Neural crest cell (in vitro differentiated cells): ENCODE measurements at regions not wholly inside any gene's neighbourhood (a gene's known extent, or its start where the extent isn't known, plus 50 kb on each side); places are given as distances from the start of the nearest gene placed in this dataset.

Source experiments
- DNase-seq: peaks from one replicate; pipeline ENCODE4 v3.0.0; 2021; ENCODE audit warnings: low read depth, mixed read lengths, low spot score
- H3K27ac Mint-ChIP-seq: one replicate; pipeline ENCODE4 v1.8.0; 2021; ENCODE audit warnings: mild to moderate bottlenecking, mixed read lengths; ENCODE audit not compliant: unreplicated experiment
- H3K27me3 Mint-ChIP-seq: 2 replicates; pipeline ENCODE4 v1.8.0; 2021; ENCODE audit warnings: low read depth, mild to moderate bottlenecking, mixed read lengths
- H3K36me3 Mint-ChIP-seq: 2 replicates; pipeline ENCODE4 v1.8.0; 2021; ENCODE audit warnings: low read depth, mild to moderate bottlenecking, mixed read lengths
- H3K4me1 Mint-ChIP-seq: 2 replicates; pipeline ENCODE4 v1.8.0; 2021; ENCODE audit warnings: mixed read lengths
- H3K4me3 Mint-ChIP-seq: one replicate; pipeline ENCODE4 v1.8.0; 2021; ENCODE audit warnings: mild to moderate bottlenecking, mixed read lengths
- H3K9me3 Mint-ChIP-seq: 2 replicates; pipeline ENCODE4 v1.8.0; 2021; ENCODE audit warnings: mixed read lengths
- CTCF ChIP-seq: fragments of 200-600 bp; sonication (generic); conservative IDR thresholded peaks from 2 replicates; pipeline ENCODE4 v1.5.0; 2021; ENCODE audit warnings: antibody characterized with exemption, mild to moderate bottlenecking

DNA sequence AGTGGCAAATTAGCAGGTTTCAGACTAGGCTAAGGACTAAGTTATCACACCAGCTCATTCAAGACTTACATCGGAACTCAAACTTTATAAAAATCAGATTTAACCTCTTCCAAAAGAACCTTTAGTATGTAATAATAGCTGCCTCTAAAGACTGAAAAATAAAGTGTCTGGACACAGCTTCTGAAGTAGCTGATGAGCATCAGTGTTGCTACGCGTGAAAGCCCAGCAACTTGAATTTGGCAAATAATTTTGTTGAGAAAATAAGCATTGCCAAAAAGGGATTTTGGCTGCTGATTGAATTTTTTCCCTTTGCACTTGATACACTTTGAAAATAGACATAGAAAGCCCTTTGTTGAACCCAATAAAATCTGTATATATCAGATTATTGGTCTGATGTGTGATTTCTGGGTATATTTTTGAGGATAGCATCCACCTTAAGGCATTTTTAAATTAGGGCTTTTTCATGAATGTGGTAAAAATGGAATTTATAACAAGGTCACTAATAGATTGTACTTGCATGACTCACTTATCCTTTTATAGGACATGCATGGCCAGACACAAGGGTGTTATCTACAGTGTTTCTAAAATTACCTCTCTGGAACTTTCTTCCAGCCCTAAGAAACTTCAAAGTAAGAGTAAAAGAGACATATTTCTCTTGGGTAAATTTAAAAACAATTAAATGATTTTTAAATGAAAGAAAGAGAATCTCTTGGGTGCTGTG is 350.4 kb downstream of the TENT5A start:
- no peaks in the 10 kb centered on the region for H3K36me3 Mint-ChIP-seq
- no peak for DNase-seq

DNA sequence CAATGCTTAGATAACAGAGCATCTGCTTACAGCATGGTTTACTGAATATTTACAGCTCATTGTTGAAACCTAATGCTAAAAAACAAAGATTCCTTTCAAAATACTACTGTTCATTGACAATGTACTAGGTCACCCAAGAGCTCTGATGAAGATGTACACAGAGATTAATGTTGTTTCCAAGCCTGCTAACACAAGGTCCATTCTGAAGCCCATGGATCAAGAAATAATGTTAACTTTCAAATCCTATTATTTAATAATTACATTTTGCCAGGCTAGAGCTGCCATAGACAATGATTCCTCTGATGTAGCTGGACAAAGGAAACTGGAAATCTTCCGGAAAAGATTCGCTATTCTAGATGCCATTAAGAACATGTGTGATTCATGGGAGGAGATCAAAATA is 355.6 kb downstream of the TENT5A start:
- no peak for DNase-seq
- H3K9me3 Mint-ChIP-seq: peaks cover 10% of the 10 kb centered on the region
- H3K4me1 Mint-ChIP-seq: no peaks in the 10 kb centered on the region
- no peak overlapping the region for H3K4me3 Mint-ChIP-seq
- no peaks in the 10 kb centered on the region for H3K36me3 Mint-ChIP-seq
- H3K27me3 Mint-ChIP-seq: no peaks in the 10 kb centered on the region
- no peak overlapping the region for H3K27ac Mint-ChIP-seq
- no peak for TF ChIP-seq CTCF

More for the DNA sequence above, 350.4 kb downstream of the TENT5A start:
- Mint-ChIP-seq H3K27ac (no peak overlapping the region), H3K4me1 (no peaks in the 10 kb centered on the region), H3K4me3 (no peak overlapping the region), H3K9me3 (no peaks in the 10 kb centered on the region), H3K27me3 (no peaks in the 10 kb centered on the region)
- TF ChIP-seq CTCF: no peak

GRCh38 chr6:81387163-81387562 is 365.3 kb downstream of the TENT5A start:
- H3K27me3 Mint-ChIP-seq: no peaks in the 10 kb centered on the region
- DNase-seq: no peak
- H3K4me3 Mint-ChIP-seq: no peak overlapping the region
- peaks cover 8% of the 10 kb centered on the region for H3K9me3 Mint-ChIP-seq
- TF ChIP-seq CTCF: no peak
- H3K4me1 Mint-ChIP-seq: no peaks in the 10 kb centered on the region
- H3K27ac Mint-ChIP-seq: no peak overlapping the region
- peaks cover 2% of the 10 kb centered on the region for H3K36me3 Mint-ChIP-seq

DNA sequence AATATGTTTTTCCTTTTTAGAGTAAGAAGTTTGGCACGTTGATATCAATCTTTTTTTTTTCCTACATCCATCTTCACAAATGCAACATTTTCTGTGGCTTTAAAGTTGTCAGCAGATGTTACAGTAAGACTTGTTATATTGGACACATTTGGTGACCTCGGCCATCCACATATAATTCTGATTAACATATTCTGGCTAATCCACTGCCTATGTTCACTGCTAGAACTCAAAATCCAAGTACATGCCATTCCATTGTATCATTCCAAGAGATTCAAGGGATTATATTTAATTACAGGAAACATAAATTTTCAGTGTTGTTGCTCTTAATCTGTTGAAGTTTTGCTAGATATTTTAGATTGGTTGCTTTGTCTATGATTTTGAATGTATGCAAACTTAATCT is 367.6 kb downstream of the TENT5A start:
- H3K27ac Mint-ChIP-seq: no peak overlapping the region
- TF ChIP-seq CTCF: no peak
- DNase-seq: no peak
- no peaks in the 10 kb centered on the region for H3K4me1 Mint-ChIP-seq
- H3K27me3 Mint-ChIP-seq: no peaks in the 10 kb centered on the region
- no peaks in the 10 kb centered on the region for H3K36me3 Mint-ChIP-seq
- H3K9me3 Mint-ChIP-seq: no peaks in the 10 kb centered on the region
- H3K4me3 Mint-ChIP-seq: no peak overlapping the region

DNA sequence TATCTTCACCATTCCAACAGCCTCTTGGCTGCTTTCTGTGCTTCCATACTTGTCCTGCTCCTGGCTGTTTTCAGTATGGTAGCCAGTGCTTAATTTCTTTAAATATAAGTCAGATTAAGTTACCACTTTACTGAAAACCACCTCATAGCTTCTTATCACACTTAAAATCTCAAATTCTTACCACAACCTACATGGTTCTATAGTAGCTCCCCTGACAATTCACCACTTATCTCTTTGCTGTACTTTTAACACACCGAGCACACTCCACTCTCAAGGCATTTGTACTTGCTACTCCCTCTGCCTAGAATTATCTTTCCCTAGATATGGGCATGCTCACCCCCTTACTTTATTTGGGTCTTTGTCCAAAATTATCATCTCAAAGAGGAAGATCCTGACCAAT is 369.0 kb downstream of the TENT5A start:
- Mint-ChIP-seq H3K4me1 (no peaks in the 10 kb centered on the region), H3K27me3 (no peaks in the 10 kb centered on the region), H3K4me3 (no peak overlapping the region), H3K27ac (no peak overlapping the region), H3K36me3 (no peaks in the 10 kb centered on the region), H3K9me3 (no peaks in the 10 kb centered on the region)
- TF ChIP-seq CTCF: no peak
- no peak for DNase-seq
